GM21526 (cell line): ENCODE measurements at regions not wholly inside any gene's neighbourhood (a gene's known extent, or its start where the extent isn't known, plus 50 kb on each side); places are given as distances from the start of the nearest gene placed in this dataset.

Experiments used
- ATAC-seq: cut with Tn5 transposase; IDR thresholded peaks from one replicate; pipeline ENCODE4 v1.9.1; 2021; ENCODE audit warnings: moderate library complexity; ENCODE audit not compliant: unreplicated experiment, low FRiP score

DNA sequence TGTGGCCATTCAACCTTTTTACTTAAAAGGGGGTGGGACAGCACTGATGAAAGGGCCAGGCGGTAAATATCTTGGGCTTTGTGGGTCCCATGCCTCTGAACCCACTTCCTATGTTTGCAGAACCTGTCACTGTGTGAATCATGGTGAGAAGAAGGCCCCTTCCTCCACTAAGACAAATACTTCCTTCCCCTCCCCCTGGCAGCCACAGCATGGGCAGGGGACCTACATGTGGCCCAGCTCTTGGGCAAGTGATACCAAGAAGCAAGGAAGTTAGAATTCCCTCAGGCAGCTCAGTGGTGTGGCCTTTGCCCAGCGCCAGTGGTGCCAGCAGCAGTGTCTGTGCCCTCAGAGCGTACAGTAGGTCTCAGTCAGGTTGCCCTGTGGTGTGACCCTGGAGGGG is 168.6 kb downstream of the TRIM33 start:
- ATAC-seq = no peak

DNA sequence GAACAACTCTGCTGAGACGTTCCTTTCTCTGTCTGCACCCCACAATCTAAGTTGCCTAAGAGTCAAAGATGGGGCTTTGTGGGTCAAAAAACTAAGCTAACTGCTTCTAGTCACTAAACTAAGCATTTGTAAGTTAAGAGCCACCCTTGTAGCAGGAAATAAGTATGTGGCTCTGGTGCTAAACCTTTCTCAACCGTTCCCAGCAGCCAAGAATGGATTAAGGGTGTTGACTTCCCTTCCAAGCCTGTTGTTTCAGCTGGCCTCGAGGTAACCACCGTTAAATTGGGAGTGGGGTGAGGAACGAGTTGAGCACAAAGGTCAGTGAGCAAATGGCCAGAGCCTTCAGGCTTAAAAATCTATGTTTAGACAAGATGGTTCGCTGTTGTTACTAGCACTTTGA is 169.1 kb downstream of the TRIM33 start:
- no peak for ATAC-seq

DNA sequence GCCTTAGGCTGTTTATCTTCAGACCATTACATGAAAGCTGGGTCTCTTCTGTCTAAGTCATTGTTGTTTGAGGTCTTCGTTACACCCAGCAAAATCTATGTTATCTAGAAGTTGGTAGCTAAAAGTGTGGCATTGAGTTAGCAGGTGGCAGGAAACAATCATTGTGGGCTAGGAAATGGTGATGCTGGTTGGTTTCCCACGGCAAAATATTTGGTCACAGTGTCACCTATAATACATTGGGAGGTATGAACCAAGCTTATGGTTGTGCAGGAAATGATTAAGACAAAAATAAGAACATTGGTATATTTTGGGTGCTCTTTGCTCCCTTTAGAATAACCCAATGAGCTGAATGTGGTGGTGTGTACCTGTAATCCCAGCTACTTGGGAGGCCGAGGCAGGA is 169.7 kb downstream of the TRIM33 start:
- no peak for ATAC-seq

DNA sequence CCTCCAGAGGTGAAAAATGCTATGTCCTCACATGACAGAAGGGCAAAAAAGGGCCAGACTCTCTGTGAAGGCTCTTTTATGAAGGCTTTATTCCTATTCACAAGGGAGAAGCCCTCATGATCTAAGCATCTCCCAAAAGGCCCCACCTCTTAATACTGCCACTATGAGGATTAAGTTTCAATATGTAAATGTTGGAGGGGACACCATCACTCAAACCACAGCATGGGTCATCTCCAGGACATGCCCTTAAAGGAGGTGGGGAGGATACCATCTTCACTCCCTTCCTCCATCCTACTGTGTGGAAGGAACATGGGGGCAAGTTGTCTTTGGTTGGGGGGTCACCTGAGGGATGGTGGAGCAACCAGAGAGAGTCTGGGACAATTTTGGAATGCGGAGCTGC is 170.1 kb downstream of the TRIM33 start:
- no peak for ATAC-seq

DNA sequence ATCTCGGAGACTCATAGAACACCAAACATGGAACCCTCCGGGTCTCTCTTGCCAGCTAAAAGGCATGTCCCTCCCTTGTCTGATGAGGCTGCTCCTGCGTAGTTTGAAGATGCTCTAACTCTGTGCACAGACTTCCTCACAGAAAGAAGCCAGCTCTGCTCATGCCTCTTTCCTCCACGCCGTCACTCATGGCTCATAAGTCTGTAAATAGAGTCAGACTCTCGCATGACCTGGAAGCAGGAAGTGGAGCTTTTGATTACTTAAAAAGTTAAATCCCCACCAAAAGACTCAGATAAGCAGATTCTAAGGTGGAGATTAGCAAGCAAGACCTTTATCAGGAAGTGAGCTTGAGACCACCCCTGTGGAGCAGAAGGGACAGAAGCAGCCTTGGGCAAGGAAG is 171.6 kb downstream of the TRIM33 start:
- no peak for ATAC-seq

DNA sequence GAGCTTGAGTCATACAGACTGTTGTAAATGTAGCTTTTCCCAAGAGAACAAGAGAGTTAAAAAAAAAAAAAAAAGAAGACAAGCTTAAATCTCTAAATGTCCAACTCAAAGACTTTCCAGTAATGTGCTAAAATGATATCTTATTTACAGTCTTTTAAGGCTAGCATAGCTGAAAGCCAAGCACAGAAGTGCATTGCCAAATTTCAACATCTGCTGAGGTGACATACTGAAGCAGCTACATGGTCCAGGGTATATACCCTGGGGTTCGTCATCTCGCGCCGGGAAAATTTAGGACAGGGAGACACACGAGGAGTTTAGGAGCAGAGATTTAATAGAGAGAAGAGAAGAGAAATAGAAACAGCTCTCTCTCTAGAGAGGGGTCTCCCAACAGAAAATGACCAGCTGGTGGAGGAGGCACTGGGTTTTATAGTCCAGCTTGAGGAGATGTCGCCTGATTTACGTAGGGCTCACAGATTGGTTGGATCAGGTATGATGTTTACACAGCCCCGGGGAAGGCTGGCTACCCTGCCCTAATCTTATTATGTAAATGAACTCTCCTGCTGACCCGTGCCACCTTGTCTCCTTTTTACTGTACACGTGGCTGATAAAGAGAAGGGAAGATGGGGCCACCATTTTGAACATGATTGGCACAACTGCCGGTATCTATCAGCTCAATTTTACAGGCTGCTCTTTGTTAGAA is 172.7 kb downstream of the TRIM33 start:
- no peak for ATAC-seq

DNA sequence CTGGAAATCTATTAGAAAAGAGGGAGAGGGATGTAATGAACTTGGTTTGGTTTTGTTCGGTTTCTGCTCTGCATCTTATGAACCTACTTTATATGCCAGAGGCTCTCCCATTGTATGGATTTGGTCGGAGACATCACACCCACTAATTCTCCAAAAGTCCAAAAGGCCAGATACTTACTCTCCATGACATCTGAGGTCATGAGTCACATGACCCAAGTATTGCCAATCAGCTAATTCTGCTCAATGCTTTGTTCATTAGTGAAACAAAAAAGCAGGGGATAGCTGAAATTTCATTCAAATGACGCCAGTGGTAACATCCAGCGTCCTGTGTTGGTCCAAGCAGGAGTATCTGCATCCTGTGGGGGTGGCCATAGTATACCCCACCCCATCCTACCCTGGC is 173.6 kb downstream of the TRIM33 start:
- ATAC-seq = no peak

DNA sequence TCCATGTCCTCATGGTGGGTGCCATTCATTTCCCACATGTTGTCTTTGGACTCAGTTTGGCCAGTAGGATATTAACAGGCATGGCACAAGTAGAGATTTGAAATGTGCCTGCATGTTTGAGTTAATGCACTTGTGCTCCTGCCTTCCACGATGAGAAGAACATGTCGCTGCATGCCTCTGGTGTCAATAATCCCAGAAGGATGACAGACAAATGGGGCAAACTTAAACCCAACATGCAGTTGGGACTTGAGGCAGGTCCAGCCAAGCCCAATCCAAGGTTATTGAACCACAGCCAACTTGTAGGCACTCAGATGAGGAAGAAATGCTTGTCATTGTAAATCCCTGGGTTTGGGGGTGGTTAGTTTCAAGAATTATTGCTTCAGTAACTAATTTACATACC is 174.6 kb downstream of the TRIM33 start:
- no peak for ATAC-seq

DNA sequence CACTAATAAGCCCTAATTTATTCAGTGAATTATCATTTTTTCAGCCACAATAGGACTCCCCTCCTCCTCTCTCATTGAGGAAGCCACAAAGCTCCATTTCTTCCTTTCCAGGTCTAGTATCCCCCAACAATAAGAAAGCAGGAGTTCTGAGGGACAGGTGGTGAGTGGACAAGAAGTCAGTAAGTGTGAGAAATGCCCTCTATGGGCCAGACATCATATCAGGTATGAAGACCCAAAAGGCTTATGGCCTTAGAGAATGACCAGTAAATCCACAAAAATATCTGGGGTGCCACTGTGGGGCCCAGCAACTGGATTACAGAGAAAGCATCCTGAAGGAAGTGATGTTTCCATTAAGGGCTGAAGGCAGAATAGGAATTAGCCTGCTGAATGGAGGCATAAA is 175.7 kb downstream of the TRIM33 start:
- no peak for ATAC-seq

DNA sequence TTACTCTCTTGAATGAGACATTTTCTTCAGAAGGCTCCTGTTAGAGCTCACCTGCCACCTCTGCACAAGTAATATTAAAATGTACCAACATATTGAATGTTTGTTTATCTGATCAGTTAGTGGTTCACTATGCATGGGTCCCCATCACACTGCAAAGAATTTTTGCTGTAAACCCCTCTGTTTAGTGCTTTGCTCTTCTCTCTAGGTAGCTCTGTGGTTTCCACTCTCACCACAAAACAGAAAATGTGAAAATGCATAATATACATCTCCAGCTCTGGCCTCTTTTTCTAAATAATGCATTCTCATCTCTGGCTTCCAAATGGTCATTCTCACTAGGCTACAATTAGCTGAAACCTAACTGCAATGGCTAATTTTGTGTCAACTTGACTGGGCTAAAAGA is 176.7 kb downstream of the TRIM33 start:
- no peak for ATAC-seq

DNA sequence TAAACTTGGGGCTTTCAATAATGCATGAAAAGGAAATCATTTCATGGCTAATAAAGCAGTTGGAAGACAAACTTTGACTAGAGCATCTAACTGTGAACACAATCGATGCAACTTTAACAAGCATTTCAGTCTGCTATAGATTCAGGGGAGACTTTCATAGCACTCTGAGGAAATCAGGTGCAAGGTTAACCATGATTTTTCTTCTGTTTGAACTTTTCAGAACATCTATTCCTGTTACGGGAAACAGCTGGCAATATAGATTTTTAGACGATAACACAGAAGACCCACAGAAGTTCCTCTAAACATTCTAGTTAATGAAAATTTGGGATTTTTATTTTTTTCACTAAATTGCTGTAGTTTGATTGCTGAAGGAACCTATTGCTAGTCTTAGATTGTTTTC is 177.3 kb downstream of the TRIM33 start:
- no peak for ATAC-seq

DNA sequence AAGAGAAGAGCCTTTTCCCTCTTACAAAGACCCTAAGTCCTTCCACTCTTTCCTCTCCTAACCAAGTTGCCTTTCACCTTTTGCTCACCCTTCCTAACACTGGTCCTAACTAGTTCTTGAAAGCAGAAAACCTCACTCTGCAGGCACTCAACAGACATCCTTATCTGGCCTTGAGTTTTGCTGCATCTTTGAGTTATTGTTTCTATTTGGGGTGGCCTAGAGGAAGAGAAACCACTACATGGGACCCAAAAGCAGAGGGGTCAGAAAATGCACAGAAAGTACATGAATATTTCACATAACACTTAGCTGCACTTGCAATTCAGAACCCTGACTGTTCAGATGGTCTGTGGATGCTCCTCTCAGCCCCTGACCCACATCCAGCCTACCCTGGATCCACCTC is 178.3 kb upstream of the SYT6 start:
- ATAC-seq = no peak

DNA sequence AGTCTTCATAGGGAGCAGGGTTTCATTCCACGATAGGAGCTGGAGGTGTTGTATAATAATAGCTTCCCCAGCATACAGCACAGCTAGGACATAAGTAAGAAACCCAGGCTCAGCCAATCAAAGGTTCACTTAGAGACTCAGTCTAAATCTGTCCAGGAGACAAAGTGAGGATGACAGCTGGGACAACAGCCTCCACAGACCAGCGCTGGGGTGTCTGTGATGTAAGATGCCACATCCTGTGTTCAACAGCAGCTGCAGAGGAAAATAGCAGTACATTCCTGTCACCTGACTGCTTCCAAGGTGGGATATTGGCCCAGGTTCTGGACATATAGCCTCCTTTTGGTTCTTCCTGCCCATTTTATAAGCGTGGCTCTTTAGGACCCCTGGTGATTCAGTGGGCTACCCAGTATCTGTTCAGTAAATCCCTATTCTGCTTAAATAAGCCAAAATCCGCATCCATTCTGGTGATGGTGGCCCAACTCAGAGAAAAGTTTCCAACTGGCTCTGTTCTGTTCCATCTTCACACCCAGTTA is 176.8 kb upstream of the SYT6 start:
- ATAC-seq = no peak

DNA sequence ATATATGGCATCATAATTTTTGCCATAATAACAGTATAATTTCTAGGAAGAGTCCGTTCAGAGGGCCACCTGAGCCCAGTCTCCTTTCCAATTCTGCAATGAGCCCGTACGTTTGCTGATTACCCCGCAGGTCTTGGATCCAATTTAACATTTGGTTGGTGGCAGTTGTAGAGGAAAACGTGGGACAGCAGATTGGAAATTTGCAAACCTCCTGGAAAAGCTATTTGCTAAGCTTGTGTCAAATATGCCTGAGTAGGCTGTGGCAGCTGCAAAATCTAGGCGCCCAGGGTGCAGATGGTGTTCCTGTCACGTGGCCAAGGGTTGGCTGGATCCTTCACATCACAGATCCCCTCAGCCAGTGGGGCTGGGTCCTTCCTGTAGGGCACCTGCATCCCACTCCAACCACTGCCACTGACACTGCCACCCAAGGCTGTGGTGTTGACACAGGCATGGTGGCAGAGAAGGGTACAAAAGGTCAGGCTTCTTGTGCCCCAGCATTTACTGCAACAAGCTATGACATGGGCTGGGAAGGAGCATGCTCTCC is 174.8 kb upstream of the SYT6 start:
- ATAC-seq = no peak

DNA sequence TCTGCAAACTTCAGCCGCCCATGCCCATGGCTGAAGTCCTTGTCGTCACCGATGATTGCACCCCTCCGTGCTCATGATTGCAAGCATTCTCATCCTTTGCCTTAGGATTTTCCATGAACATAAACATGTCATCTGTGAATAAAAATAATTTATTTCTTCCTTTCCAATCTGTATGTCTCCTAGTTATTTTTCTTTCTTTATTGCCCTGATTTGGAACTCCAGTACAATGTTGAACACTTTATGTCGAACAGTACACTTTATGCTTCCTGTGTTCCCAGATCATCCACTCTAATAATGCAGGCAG is 170.9 kb upstream of the SYT6 start:
- no peak for ATAC-seq

DNA sequence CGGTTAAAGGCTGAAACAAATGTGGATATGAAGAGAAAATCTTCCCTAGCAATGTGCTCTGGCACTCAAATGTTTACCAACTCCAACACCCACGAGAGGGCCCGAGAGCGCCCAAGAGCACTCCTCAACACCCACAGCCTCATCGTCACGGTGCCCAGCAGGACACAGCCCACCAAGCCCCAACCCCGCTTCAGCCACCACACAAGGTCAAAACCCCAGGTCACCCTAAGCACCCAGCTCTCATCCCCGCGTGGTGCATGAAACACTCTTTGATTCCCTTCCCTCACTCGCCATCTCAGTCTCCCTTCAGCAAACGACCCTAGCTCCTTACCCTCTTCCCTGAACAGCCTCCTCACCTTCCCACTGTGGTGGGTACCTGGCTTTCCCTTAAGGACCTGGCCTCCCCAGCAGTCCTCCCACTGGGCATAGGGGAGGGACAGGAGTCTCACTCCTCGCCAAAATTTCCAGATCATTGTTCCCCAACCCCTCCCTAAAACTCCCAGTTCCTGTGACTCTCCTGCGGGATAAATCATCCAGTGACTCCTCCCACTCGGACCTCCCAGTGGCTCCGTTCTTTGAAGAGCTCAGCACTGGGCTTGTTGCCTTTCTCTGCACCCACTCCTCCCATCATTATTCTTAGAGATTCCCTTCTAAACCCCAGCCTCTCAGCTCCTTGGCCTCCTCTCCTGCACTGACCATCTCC is 170.4 kb upstream of the SYT6 start:
- no peak for ATAC-seq

DNA sequence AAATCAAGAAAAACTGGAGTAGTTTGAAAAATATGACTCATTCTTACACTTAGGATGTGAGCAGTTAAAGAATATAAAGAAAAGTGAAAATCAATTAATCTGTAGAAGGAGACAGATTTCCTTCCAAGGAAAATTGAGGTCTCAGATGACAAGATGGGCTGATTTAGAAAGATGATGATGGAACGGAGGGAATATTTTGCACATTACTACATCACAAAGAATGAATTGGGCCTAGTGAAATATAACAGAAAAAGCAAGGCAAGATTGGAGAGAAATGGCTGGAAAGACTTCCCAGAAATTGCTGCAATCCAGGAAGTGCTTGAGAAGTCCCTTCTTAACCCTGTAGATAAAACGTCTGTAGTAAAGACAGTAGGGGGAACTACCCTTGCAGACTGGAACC is 169.1 kb upstream of the SYT6 start:
- ATAC-seq = no peak

DNA sequence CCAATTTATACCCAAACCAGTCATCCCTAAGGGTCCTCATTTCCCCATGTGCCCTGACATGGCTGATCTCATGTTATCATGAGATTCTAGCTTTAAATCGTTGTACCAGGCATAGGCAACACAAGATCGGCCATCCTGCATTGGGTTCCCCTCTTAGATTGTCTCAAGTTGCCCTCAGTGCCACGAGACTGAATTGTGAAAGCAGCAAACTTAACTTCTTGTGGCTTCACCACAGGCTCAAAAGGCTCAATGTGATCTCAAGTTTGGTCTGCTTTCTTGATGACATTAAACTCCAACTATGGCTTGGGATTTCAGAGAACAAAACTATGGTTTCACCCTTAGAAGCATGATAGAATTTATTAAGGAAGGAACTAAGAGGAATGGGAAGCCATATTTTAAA is 168.5 kb upstream of the SYT6 start:
- no peak for ATAC-seq

DNA sequence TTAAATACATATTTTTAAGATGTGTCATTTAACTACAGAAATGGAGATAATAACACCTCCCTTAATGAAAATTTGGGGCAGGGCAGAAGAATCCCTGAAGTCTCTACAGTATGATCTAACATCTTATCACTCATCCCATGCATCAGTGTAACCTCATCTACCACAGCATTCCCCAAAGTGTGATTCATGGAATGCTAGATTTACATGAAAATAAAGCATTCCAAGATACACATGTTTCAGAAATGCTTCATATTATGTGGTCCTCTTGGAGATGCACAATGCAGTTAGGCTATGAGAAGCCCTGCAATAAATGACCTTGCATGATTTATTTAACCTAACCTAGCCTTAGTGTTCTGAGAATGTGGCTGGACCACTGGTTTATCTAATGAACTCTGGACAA is 166.9 kb upstream of the SYT6 start:
- no peak for ATAC-seq

DNA sequence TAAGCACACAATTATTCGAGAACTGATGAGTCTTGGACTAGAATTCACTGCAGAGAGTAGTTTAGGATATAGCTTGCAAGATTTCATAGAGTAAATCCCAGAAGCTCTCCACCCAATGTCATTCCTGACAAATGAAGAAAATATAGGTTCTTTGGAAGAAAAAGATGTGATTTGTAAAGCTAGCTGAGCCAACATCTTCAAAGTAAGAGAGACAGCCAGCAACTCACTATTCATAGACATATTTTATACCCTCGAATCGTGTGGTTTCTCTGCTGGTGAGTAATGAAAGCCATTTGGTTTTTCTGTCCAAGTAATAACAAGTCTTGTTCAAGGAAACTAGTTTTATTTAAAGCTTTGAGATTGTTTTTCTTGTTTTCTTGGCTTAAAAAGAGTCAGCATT is 165.7 kb upstream of the SYT6 start:
- no peak for ATAC-seq

DNA sequence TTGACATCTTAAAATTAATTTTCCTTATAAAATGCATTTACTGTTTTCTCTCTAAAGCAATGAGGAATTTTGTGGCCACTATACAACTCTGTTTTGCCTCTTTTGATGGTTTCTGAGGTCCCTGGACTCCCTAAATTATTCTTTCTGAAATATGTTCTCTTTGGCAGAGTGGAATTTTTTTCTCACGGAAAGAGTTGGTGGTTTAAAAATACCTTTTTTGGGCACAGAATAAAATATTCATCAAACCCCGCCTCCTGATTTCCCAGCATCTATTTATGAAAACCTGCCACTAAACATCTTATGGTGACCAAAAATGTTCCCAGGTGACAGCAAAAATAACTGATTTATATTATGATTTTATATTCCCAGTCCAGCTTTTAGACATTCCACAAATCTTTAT is 165.3 kb upstream of the SYT6 start:
- ATAC-seq = no peak

DNA sequence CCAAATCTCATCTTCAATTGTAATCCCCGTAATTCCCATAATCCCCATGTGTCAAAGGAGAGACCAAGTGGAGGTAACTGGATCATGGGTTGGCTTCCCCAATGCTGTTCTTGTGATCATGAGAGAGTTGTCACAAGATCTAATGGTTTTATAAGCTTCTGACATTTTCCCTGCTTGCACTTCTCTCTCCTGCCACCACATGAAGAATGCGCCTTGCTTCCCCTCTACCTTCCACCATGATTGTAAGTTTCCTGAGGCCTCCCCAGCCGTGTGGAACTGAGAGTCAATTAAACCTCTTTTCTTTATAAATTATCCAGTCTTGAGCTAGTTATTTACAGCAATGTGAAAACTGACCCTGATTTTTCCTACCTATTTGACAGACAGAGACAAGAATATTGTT is 162.5 kb upstream of the SYT6 start:
- ATAC-seq = no peak
